Sigmoid colon (tissue), 4 donors: ENCODE measurements at regions not wholly inside any gene's neighbourhood (a gene's known extent, or its start where the extent isn't known, plus 50 kb on each side); places are given as distances from the start of the nearest gene placed in this dataset.

Experiments used
- EP300 ChIP-seq, 4 donors: sonication (generic); formaldehyde crosslinking; IDR thresholded peaks; one replicate each; pipeline ENCODE4 v1.6.1; 2017; ENCODE audit warnings: antibody characterized with exemption in 4 of 4
- POLR2A ChIP-seq, 2 donors: fragments of 450-650 bp; IDR thresholded peaks; one replicate each; pipeline ENCODE4 v1.6.1; 2016; ENCODE audit warnings: antibody characterized with exemption in 2 of 2, mild to moderate bottlenecking in 2 of 2, moderate library complexity in 2 of 2
- TF ChIP-seq, protein P1 (sequence below), 4 experiments: fragments of 450-650 bp in 3 of 4; fragments of 200-600 bp in 1 of 4; IDR thresholded peaks; one replicate each; pipeline ENCODE4 v1.5.1; 2016 to 2019; ENCODE audit warnings: antibody characterized with exemption in 4 of 4, mild to moderate bottlenecking in 3 of 4, moderate library complexity in 2 of 4

DNA sequence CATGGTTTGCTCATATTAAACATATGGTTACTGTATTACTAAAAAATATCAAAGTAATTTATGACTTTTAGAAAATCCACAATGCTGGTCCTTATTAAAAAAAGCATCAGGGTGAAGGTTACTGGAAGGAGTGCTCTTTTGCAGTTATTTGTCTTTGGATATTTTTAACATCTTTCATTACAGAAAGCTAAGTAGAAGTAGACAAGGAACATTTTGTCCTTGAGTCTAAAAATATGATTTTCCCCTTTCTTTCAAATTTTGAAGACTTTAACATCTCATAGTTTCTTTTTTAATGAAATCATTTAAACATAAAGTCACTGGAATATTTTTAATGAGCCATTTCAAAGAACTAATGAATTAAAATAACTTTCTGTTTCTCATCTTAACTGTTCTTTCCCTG is 110.1 kb upstream of the TNS3 start:
- TF ChIP-seq, protein P1, sequence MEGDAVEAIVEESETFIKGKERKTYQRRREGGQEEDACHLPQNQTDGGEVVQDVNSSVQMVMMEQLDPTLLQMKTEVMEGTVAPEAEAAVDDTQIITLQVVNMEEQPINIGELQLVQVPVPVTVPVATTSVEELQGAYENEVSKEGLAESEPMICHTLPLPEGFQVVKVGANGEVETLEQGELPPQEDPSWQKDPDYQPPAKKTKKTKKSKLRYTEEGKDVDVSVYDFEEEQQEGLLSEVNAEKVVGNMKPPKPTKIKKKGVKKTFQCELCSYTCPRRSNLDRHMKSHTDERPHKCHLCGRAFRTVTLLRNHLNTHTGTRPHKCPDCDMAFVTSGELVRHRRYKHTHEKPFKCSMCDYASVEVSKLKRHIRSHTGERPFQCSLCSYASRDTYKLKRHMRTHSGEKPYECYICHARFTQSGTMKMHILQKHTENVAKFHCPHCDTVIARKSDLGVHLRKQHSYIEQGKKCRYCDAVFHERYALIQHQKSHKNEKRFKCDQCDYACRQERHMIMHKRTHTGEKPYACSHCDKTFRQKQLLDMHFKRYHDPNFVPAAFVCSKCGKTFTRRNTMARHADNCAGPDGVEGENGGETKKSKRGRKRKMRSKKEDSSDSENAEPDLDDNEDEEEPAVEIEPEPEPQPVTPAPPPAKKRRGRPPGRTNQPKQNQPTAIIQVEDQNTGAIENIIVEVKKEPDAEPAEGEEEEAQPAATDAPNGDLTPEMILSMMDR (IDR thresholded peaks at IDR 0.05): no peak
- TF ChIP-seq POLR2A (IDR thresholded peaks at IDR 0.05) (no peak), EP300 (IDR thresholded peaks at IDR 0.05) (no peak)
